PC-3 (cell line): ENCODE measurements at regions not wholly inside any gene's neighbourhood (a gene's known extent, or its start where the extent isn't known, plus 50 kb on each side); places are given as distances from the start of the nearest gene placed in this dataset.

Experiments
- ATAC-seq: fragments of 200-7000 bp; cut with Tn5 transposase; 2 replicates; pipeline ENCODE4 v1.9.1; 2020; ENCODE audit warnings: mild to moderate bottlenecking, moderate library complexity
- BruUV-seq: library from RNA; stranded (reverse); fragments of 400-500 nt; replicated peaks from 2 replicates; lab custom pipeline; 2021; lab: Mats Ljungman, UMichigan
- CTCF ChIA-PET: fragments of 300-600 bp; sonication (Branson Sonifier 250); formaldehyde crosslinking; loops from one replicate; lab custom pipeline; 2022; ENCODE audit warnings: antibody characterized with exemption; lab: Charles Lee
- POLR2A ChIA-PET: fragments of 300-600 bp; sonication (Branson Sonifier 250); formaldehyde crosslinking; loops from one replicate; lab custom pipeline; 2022; ENCODE audit warnings: antibody characterized with exemption; ENCODE audit not compliant: unreplicated experiment; lab: Charles Lee
- DNase-seq: peaks from one replicate; pipeline ENCODE4 v3.0.0-alpha.2; 2015
- H2AFZ ChIP-seq: fragments of 300-600 bp; sonication (generic); 2 replicates; pipeline ENCODE4 v1.6.0; 2016; ENCODE audit warnings: antibody characterized with exemption, low read length
- H3F3A ChIP-seq: fragments of 300-600 bp; sonication (generic); one replicate; pipeline ENCODE4 v1.6.0; 2017; ENCODE audit warnings: antibody characterized with exemption, low read length, control low read depth, mild to moderate bottlenecking; ENCODE audit not compliant: unreplicated experiment
- H3K27ac ChIP-seq: fragments of 300-600 bp; sonication (generic); 2 replicates; pipeline ENCODE4 v1.5.1; 2016; ENCODE audit warnings: mild to moderate bottlenecking, low read length
- H3K27me3 ChIP-seq: fragments of 300-600 bp; sonication (generic); 2 replicates; pipeline ENCODE4 v1.6.1; 2016; ENCODE audit warnings: low read length, mixed read lengths
- H3K36me3 ChIP-seq: fragments of 300-600 bp; sonication (generic); 2 replicates; pipeline ENCODE4 v1.6.1; 2016; ENCODE audit warnings: low read depth, mixed run types, low read length, mixed read lengths
- H3K4me1 ChIP-seq: fragments of 300-600 bp; sonication (generic); 2 replicates; pipeline ENCODE4 v1.5.1; 2016; ENCODE audit warnings: low read length; ENCODE audit not compliant: insufficient read depth
- H3K4me2 ChIP-seq: fragments of 300-600 bp; sonication (generic); 2 replicates; pipeline ENCODE4 v1.6.0; 2016; ENCODE audit warnings: low read length
- H3K4me3 ChIP-seq: fragments of 300-600 bp; sonication (generic); 2 replicates; pipeline ENCODE4 v1.5.1; 2016; ENCODE audit warnings: mild to moderate bottlenecking, low read length, mixed read lengths
- H3K79me2 ChIP-seq: fragments of 300-600 bp; sonication (generic); 2 replicates; pipeline ENCODE4 v1.6.1; 2017; ENCODE audit warnings: low read length, mixed read lengths
- H3K9ac ChIP-seq: fragments of 300-600 bp; sonication (generic); 2 replicates; pipeline ENCODE4 v1.6.0; 2016; ENCODE audit warnings: mild to moderate bottlenecking, low read length
- H3K9me2 ChIP-seq: fragments of 300-600 bp; sonication (generic); replicated peaks from 2 replicates; pipeline ENCODE4 v1.6.1; 2016; ENCODE audit warnings: mixed run types, low read length, mixed read lengths
- H3K9me3 ChIP-seq: fragments of 300-600 bp; sonication (generic); 2 replicates; pipeline ENCODE4 v1.6.1; 2016; ENCODE audit warnings: low read length, mixed read lengths
- H4K20me1 ChIP-seq: fragments of 300-600 bp; sonication (generic); 2 replicates; pipeline ENCODE4 v1.6.1; 2016; ENCODE audit warnings: low read length, mixed read lengths
- EZH2 ChIP-seq: fragments of 300-600 bp; sonication (generic); IDR thresholded peaks from one replicate; pipeline ENCODE4 v1.6.1; 2017; ENCODE audit warnings: antibody characterized with exemption, mild to moderate bottlenecking, low read length; ENCODE audit not compliant: unreplicated experiment
- EZH2phosphoT487 ChIP-seq: fragments of 300-600 bp; sonication (generic); IDR thresholded peaks from 2 replicates; pipeline ENCODE4 v1.6.1; 2018; ENCODE audit warnings: mild to moderate bottlenecking, antibody characterized with exemption, low read length, borderline replicate concordance
- intact Hi-C: fragments of 100-400 bp; cut with micrococcal nuclease; formaldehyde crosslinking; loops from 2 replicates; pipeline ENCODE4 v1.9.0; 2023
- TF ChIP-seq, protein P1 (sequence below): fragments of 300-600 bp; sonication (generic); conservative IDR thresholded peaks from 2 replicates; pipeline ENCODE4 v1.5.1; 2017; ENCODE audit warnings: antibody characterized with exemption, low read depth, mild to moderate bottlenecking, low read length

- H3K9me2 ChIP-seq: no peaks in the 10 kb centered on the region
- H3K79me2 ChIP-seq: no peaks in the 10 kb centered on the region
- H3K9ac ChIP-seq: no peak overlapping the region
- no peak overlapping the region for H2AFZ ChIP-seq
- BruUV-seq: no TSS peak
- peaks cover 26% of the 10 kb centered on the region for H3K4me1 ChIP-seq
- TF ChIP-seq EZH2phosphoT487 (no peak), EZH2 (no peak)
- TF ChIP-seq, protein P1, sequence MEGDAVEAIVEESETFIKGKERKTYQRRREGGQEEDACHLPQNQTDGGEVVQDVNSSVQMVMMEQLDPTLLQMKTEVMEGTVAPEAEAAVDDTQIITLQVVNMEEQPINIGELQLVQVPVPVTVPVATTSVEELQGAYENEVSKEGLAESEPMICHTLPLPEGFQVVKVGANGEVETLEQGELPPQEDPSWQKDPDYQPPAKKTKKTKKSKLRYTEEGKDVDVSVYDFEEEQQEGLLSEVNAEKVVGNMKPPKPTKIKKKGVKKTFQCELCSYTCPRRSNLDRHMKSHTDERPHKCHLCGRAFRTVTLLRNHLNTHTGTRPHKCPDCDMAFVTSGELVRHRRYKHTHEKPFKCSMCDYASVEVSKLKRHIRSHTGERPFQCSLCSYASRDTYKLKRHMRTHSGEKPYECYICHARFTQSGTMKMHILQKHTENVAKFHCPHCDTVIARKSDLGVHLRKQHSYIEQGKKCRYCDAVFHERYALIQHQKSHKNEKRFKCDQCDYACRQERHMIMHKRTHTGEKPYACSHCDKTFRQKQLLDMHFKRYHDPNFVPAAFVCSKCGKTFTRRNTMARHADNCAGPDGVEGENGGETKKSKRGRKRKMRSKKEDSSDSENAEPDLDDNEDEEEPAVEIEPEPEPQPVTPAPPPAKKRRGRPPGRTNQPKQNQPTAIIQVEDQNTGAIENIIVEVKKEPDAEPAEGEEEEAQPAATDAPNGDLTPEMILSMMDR: no peak
- H3K27me3 ChIP-seq: no peaks in the 10 kb centered on the region
- no peaks in the 10 kb centered on the region for H3F3A ChIP-seq
- H3K9me3 ChIP-seq: no peaks in the 10 kb centered on the region
- ChIA-PET POLR2A (interaction anchor here (0.6 kb wide), 1 partner anchor 16 kb away, joined by 3 read pairs; no protein-coding TSS in a partner anchor), CTCF (interaction anchor here (1.6 kb wide), 1 partner anchor 25 kb away, joined by 7 read pairs; no protein-coding TSS in a partner anchor)
- peak overlapping the region; percentile 51 for H3K4me2 ChIP-seq
- H3K36me3 ChIP-seq: no peaks in the 10 kb centered on the region
- DNase-seq (peak; percentile 66), ATAC-seq (peak; percentile 83)
- peak overlapping the region; percentile 46 for H3K27ac ChIP-seq
- H3K4me3 ChIP-seq: no peak overlapping the region
- intact Hi-C loops: loop anchor here (10.0 kb wide), 2 partner anchors 215 to 295 kb away; no protein-coding TSS in a partner anchor
- no peaks in the 10 kb centered on the region for H4K20me1 ChIP-seq
Measured at GRCh38 chr7:119959811-119960210, 313.2 kb upstream of the KCND2 start.

DNA sequence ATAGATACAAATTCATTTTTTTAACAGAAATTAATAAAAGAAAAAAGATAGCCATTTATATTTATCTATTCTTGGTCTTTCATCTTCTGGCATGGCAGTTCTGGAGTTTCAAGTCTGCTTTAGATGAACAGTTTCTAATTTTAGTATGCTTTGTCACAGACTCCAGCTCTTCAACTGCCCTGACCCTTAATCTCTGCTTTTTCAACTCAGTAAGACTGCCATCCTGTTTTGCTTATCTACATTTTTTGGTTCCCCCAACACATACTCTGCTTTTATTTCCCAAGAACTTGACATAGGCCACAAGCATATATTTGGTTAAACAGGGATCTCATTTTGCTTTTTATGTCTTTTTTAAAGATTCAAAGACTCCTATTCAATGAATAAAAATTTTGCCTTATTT, 309.3 kb upstream of the KCND2 start:
- no peak for ATAC-seq
- Histone ChIP-seq H3K9me2 (no peaks in the 10 kb centered on the region), H3K4me1 (peaks cover 37% of the 10 kb centered on the region), H3F3A (no peaks in the 10 kb centered on the region), H2AFZ (no peak overlapping the region), H3K4me3 (no peak overlapping the region), H3K36me3 (no peaks in the 10 kb centered on the region), H3K27ac (no peak overlapping the region), H3K4me2 (no peak overlapping the region), H4K20me1 (no peaks in the 10 kb centered on the region), H3K9ac (no peak overlapping the region), H3K79me2 (no peaks in the 10 kb centered on the region), H3K27me3 (no peaks in the 10 kb centered on the region), H3K9me3 (no peaks in the 10 kb centered on the region)
- no TSS peak for BruUV-seq
- ChIA-PET CTCF (no interaction called here), POLR2A (no interaction called here)
- TF ChIP-seq EZH2 (no peak), EZH2phosphoT487 (no peak)
- TF ChIP-seq, protein P1: no peak
- DNase-seq: no peak
- intact Hi-C loops: loop anchor here (10.0 kb wide), 2 partner anchors 211 to 291 kb away; no protein-coding TSS in a partner anchor

DNA sequence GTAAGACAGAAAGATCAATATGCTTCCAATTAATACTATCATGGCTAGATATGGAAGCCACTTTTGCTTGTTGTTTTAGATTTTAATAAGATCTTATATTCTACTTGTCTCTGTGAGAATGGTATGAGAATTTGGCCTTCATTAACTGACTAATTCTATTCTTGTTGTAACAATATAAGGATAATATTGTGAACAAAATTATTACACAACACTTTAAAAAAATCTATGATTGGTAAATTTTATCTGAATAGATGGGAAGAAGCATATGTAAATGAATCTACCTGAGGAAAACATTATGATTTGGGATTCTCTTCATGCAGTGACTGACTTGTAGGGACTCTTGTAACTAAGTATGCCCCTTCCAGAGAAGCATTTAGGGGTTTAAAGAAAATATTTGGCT, 308.9 kb upstream of the KCND2 start:
- Histone ChIP-seq H4K20me1 (no peaks in the 10 kb centered on the region), H3K4me2 (no peak overlapping the region), H2AFZ (no peak overlapping the region), H3K4me3 (no peak overlapping the region), H3F3A (no peaks in the 10 kb centered on the region), H3K9ac (no peak overlapping the region), H3K79me2 (no peaks in the 10 kb centered on the region), H3K27ac (no peak overlapping the region), H3K36me3 (no peaks in the 10 kb centered on the region), H3K27me3 (no peaks in the 10 kb centered on the region), H3K4me1 (peaks cover 37% of the 10 kb centered on the region), H3K9me3 (no peaks in the 10 kb centered on the region), H3K9me2 (no peaks in the 10 kb centered on the region)
- intact Hi-C loops: loop anchor here (10.0 kb wide), 2 partner anchors 211 to 291 kb away; no protein-coding TSS in a partner anchor
- ATAC-seq (no peak), DNase-seq (no peak)
- ChIA-PET CTCF (no interaction called here), POLR2A (no interaction called here)
- no TSS peak for BruUV-seq
- TF ChIP-seq EZH2phosphoT487 (no peak), EZH2 (no peak)
- TF ChIP-seq, protein P1: no peak
